GM12892 (cell line): ENCODE measurements at regions not wholly inside any gene's neighbourhood (a gene's known extent, or its start where the extent isn't known, plus 50 kb on each side); places are given as distances from the start of the nearest gene placed in this dataset.
"Not testable (repeated sequence)": the region's sequence is repeated elsewhere in the genome, so short reads cannot be mapped to it uniquely, and the experiment has no call there.

Source experiments
- POLR2AphosphoS5 ChIP-seq: IDR thresholded peaks from 2 replicates; pipeline ENCODE4 v1.6.1; 2011; ENCODE audit warnings: low read depth, low read length, control low read depth
- TAF1 ChIP-seq: IDR thresholded peaks from 2 replicates; pipeline ENCODE4 v1.6.1; 2011; ENCODE audit warnings: low read depth, mild to moderate bottlenecking, control low read depth, low read length, borderline replicate concordance

DNA sequence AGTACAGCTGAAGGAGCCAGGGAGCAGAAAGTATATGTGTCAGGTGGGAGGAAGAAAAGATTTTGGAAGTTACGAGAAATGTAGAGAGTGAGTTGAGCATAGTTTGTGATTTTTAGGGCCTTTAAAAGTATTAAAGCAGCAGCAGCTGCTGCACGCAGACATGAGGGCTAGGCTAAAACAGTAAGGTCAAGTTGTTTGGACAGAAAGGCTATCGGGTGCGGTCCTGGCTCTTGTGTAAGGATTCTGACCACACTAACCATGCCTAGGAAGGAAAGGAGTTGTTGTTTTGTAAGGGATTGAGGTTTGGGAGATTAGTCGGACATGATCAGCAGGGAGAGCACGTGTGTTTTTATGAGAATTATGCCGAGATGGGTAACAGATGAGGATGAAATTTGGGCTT lies 991.6 kb upstream of the WWC1 start:
- TF ChIP-seq POLR2AphosphoS5, TAF1: not testable (repeated sequence)
